A549 (cell line): ENCODE measurements at regions not wholly inside any gene's neighbourhood (a gene's known extent, or its start where the extent isn't known, plus 50 kb on each side); places are given as distances from the start of the nearest gene placed in this dataset.

Source experiments
- ATAC-seq, 2 experiments: fragments of 200-7000 bp in 1 of 2; fragments of >200 bp in 1 of 2; cut with Nextera tagmentation in 1 of 2; cut with Tn5 transposase in 1 of 2; 3 replicates each; pipeline versions ENCODE4 v1.8.0 to v1.9.1; 2018 to 2020; ENCODE audit warnings: mild to moderate bottlenecking in 1 of 2, moderate library complexity in 1 of 2
- CTCF ChIA-PET: fragments of 300-600 bp; sonication (Branson Sonifier 250); formaldehyde crosslinking; extraction: SDS; loops from one replicate; lab custom pipeline; 2021; ENCODE audit warnings: antibody characterized with exemption, inconsistent platforms; lab: Yijun Ruan, JAX
- POLR2A ChIA-PET: fragments of 350-600 bp; formaldehyde crosslinking; extraction: SDS; loops from one replicate; lab custom pipeline; 2021; ENCODE audit warnings: antibody characterized with exemption, inconsistent platforms; lab: Yijun Ruan, JAX
- DNase-seq, 2 experiments: peaks; one replicate each; pipeline versions ENCODE4 v3.0.0 to v3.0.0-alpha.2; 2011 to 2016; ENCODE audit warnings: low read depth in 1 of 2, low spot score in 1 of 2
- FAIRE-seq: peaks from 2 replicates; lab custom pipeline; 2011; peaks lifted over from hg19 to GRCh38; lab: Jason Lieb, UNC
- H3K27ac ChIP-seq, 2 experiments: fragments of >200 bp; sonication (Bioruptor Twin); formaldehyde crosslinking; 3 replicates each; pipeline ENCODE4 v1.5.1; 2016 to 2017
- H3K4me1 ChIP-seq: fragments of >200 bp; sonication (Bioruptor Twin); formaldehyde crosslinking; 3 replicates; pipeline ENCODE4 v1.6.1; 2016
- H3K4me2 ChIP-seq: fragments of >200 bp; sonication (Bioruptor Twin); formaldehyde crosslinking; 3 replicates; pipeline ENCODE4 v1.6.1; 2016
- H3K4me3 ChIP-seq: fragments of >200 bp; sonication (Bioruptor Twin); formaldehyde crosslinking; 3 replicates; pipeline ENCODE4 v1.5.1; 2016
- H3K9me3 ChIP-seq: fragments of >200 bp; sonication (Bioruptor Twin); formaldehyde crosslinking; 3 replicates; pipeline ENCODE4 v1.6.1; 2016
- CHD2 ChIP-seq: fragments of 150-350 bp; IDR thresholded peaks from 2 replicates; pipeline ENCODE4 v1.6.1; 2014; ENCODE audit warnings: low read length; ENCODE audit not compliant: partially characterized antibody
- EHMT2 ChIP-seq: fragments of 200-600 bp; sonication (generic); IDR thresholded peaks from 2 replicates; pipeline ENCODE4 v1.6.1; 2016; ENCODE audit warnings: antibody characterized with exemption, low read depth, mild to moderate bottlenecking, moderate library complexity
- FOSL2 ChIP-seq, 2 experiments: fragments of 450-650 bp in 1 of 2; fragments of >200 bp in 1 of 2; sonication (Bioruptor Twin) in 1 of 2; formaldehyde crosslinking; IDR thresholded peaks; 2 replicates each; pipeline versions ENCODE4 v1.5.0 to v1.6.1; 2016 to 2020; ENCODE audit warnings: mild to moderate bottlenecking in 1 of 2, moderate library complexity in 1 of 2
- GATA3 ChIP-seq: IDR thresholded peaks from 2 replicates; pipeline ENCODE4 v1.6.1; 2012; ENCODE audit warnings: borderline replicate concordance
- HDAC2 ChIP-seq: fragments of 200-600 bp; sonication (generic); IDR thresholded peaks from 2 replicates; pipeline ENCODE4 v1.6.1; 2016
- MAFK ChIP-seq: fragments of 450-650 bp; IDR thresholded peaks from 2 replicates; pipeline ENCODE4 v1.6.1; 2014; ENCODE audit not compliant: partially characterized antibody
- NFE2L2 ChIP-seq: fragments of 150-350 bp; conservative IDR thresholded peaks from 2 replicates; pipeline ENCODE4 v1.6.1; 2014; ENCODE audit warnings: low read length
- PHF8 ChIP-seq: fragments of 200-600 bp; sonication (generic); IDR thresholded peaks from 2 replicates; pipeline ENCODE4 v1.6.1; 2016; ENCODE audit warnings: low read depth, mild to moderate bottlenecking, antibody characterized with exemption, moderate library complexity, borderline replicate concordance
- POLR2A ChIP-seq: IDR thresholded peaks from 2 replicates; pipeline ENCODE4 v1.6.1; 2012; ENCODE audit warnings: mild to moderate bottlenecking, low read length
- POLR2AphosphoS2 ChIP-seq: conservative IDR thresholded peaks from 2 replicates; pipeline ENCODE4 v1.6.1; 2012; ENCODE audit warnings: low read length, improper control_type of control experiment, inconsistent platforms
- RFX5 ChIP-seq: fragments of 450-650 bp; IDR thresholded peaks from 2 replicates; pipeline ENCODE4 v1.7.1; 2014; ENCODE audit warnings: antibody characterized with exemption, mild to moderate bottlenecking, moderate library complexity
- SREBF2 ChIP-seq: fragments of 450-650 bp; IDR thresholded peaks from 2 replicates; pipeline ENCODE4 v1.6.1; 2014; ENCODE audit warnings: mild to moderate bottlenecking, moderate library complexity
- TFCP2L1 ChIP-seq: fragments of 250-450 bp; sonication (Bioruptor Pico); IDR thresholded peaks from 2 replicates; pipeline ENCODE4 v1.5.0; 2021; ENCODE audit warnings: mild to moderate bottlenecking
- ZSCAN20 ChIP-seq: fragments of 250-450 bp; sonication (Bioruptor Pico); IDR thresholded peaks from 2 replicates; pipeline ENCODE4 v1.8.0; 2022; ENCODE audit warnings: mild to moderate bottlenecking, moderate library complexity
- WGBS: methylation state at CpG from one replicate; pipeline ENCODE4 v1.1.6; 2017; ENCODE audit errors: missing lambda C conversion rate; 5-methylcytosine and 5-hydroxymethylcytosine counted together
- TF ChIP-seq, protein P1 (sequence below): IDR thresholded peaks from 2 replicates; pipeline ENCODE4 v1.6.1; 2012; ENCODE audit warnings: low read depth, borderline replicate concordance
- TF ChIP-seq, protein P2 (sequence below): IDR thresholded peaks from 2 replicates; pipeline ENCODE4 v1.6.1; 2012
- TF ChIP-seq, protein P3 (sequence below): fragments of >200 bp; sonication (Bioruptor Twin); formaldehyde crosslinking; IDR thresholded peaks from 3 replicates; pipeline ENCODE4 v1.6.1; 2016
- TF ChIP-seq, protein P4 (sequence below): fragments of 200-600 bp; sonication (generic); IDR thresholded peaks from 2 replicates; pipeline ENCODE4 v1.6.1; 2016; ENCODE audit warnings: antibody characterized with exemption, mild to moderate bottlenecking, moderate library complexity

DNA sequence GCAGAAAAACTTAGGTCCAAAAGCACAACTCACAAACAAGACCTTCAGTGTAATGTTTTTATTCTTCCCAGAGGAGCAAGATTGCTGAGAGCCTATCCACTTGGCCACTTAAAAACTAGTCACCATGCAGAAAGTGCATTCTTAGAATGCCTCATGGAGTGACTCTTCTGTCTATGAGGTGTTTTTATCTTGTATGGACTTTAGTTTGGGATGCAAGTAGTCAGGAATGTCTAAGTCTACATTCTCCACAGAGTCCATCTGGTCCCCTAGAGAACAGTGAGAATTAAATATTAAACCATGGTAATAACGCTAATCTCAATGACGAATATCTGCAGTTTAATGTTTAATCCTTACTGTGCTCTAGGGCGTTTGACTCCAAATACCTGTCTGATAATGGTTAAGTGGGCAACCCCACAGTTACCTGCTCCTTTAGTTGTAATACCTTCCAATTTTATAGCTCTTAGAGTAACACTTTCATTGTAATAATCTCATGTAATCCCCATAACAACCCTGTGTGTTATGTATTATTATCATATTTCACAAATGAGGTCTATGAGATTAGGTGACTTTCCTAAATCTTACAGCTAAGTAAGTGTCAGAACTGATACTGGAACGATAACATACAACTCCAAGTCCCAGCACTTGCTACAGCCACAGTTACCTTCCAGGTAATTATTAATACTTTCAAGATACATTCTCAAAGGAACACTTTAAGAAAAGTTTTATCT, 235.6 kb upstream of the JADE1 start (continued):
- no peak for TF ChIP-seq RFX5
- TF ChIP-seq HDAC2: no peak
- TF ChIP-seq NFE2L2: no peak
- peak; percentile 98 for TF ChIP-seq GATA3
- no peak for TF ChIP-seq PHF8
- TF ChIP-seq, protein P1, sequence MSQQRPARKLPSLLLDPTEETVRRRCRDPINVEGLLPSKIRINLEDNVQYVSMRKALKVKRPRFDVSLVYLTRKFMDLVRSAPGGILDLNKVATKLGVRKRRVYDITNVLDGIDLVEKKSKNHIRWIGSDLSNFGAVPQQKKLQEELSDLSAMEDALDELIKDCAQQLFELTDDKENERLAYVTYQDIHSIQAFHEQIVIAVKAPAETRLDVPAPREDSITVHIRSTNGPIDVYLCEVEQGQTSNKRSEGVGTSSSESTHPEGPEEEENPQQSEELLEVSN: no peak
- TF ChIP-seq, protein P2, sequence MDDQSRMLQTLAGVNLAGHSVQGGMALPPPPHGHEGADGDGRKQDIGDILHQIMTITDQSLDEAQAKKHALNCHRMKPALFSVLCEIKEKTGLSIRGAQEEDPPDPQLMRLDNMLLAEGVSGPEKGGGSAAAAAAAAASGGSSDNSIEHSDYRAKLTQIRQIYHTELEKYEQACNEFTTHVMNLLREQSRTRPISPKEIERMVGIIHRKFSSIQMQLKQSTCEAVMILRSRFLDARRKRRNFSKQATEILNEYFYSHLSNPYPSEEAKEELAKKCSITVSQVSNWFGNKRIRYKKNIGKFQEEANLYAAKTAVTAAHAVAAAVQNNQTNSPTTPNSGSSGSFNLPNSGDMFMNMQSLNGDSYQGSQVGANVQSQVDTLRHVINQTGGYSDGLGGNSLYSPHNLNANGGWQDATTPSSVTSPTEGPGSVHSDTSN: 0 out of 2 replicates have a peak, but pooled peaks have one; percentile 35
- TF ChIP-seq POLR2AphosphoS2: no peak
- peak; percentile 30 for TF ChIP-seq MAFK

DNA sequence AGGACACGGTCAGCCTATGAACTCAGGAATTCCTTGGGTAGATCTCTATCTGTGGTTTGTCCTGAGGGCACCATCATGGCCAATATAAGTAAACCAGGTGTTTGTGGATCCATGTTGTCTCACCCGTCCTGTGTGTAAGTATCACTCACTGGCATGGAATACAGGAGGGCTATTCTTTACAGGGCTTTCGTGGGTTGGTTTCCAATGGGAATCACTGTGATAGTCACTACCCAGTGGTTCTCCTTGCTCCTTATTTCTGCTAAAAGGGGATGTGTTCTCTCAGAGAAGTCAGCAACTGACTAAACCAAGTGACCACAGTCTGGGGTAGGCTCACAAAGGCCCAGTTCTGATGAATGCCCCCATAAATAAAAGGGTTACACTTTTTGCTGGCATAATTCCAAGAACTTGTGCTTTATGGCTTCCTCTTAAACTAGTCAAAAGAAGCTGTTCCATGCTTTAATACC, 236.7 kb upstream of the JADE1 start:
- ChIA-PET POLR2A (interaction anchor here (0.5 to 2.4 kb wide), 4 partner anchors 20 to 791 kb away, joined by 3 to 20 read pairs (median 4); partner anchors contain the start of genes HSPA4L and PGRMC2), CTCF (interaction anchor here (0.6 to 3.6 kb wide), 9 partner anchors 11 to 290 kb away, joined by 3 to 30 read pairs (median 13); partner anchors contain the start of gene JADE1)
- no peak for TF ChIP-seq CHD2
- TF ChIP-seq, protein P3, sequence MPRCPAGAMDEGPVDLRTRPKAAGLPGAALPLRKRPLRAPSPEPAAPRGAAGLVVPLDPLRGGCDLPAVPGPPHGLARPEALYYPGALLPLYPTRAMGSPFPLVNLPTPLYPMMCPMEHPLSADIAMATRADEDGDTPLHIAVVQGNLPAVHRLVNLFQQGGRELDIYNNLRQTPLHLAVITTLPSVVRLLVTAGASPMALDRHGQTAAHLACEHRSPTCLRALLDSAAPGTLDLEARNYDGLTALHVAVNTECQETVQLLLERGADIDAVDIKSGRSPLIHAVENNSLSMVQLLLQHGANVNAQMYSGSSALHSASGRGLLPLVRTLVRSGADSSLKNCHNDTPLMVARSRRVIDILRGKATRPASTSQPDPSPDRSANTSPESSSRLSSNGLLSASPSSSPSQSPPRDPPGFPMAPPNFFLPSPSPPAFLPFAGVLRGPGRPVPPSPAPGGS: no peak
- no peak for TF ChIP-seq GATA3
- TF ChIP-seq PHF8: no peak
- TF ChIP-seq FOSL2 (IDR thresholded peaks at IDR 0.05): no peak
- TF ChIP-seq FOSL2 (CRISPR knock-in tag; IDR thresholded peaks at IDR 0.05): no peak
- TF ChIP-seq, protein P4, sequence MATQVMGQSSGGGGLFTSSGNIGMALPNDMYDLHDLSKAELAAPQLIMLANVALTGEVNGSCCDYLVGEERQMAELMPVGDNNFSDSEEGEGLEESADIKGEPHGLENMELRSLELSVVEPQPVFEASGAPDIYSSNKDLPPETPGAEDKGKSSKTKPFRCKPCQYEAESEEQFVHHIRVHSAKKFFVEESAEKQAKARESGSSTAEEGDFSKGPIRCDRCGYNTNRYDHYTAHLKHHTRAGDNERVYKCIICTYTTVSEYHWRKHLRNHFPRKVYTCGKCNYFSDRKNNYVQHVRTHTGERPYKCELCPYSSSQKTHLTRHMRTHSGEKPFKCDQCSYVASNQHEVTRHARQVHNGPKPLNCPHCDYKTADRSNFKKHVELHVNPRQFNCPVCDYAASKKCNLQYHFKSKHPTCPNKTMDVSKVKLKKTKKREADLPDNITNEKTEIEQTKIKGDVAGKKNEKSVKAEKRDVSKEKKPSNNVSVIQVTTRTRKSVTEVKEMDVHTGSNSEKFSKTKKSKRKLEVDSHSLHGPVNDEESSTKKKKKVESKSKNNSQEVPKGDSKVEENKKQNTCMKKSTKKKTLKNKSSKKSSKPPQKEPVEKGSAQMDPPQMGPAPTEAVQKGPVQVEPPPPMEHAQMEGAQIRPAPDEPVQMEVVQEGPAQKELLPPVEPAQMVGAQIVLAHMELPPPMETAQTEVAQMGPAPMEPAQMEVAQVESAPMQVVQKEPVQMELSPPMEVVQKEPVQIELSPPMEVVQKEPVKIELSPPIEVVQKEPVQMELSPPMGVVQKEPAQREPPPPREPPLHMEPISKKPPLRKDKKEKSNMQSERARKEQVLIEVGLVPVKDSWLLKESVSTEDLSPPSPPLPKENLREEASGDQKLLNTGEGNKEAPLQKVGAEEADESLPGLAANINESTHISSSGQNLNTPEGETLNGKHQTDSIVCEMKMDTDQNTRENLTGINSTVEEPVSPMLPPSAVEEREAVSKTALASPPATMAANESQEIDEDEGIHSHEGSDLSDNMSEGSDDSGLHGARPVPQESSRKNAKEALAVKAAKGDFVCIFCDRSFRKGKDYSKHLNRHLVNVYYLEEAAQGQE: no peak
- TF ChIP-seq TFCP2L1 (CRISPR knock-in tag): no peak
- TF ChIP-seq, protein P1: no peak
- TF ChIP-seq, protein P2: no peak
- no peak for TF ChIP-seq SREBF2
- TF ChIP-seq ZSCAN20 (CRISPR knock-in tag): no peak
- no peak for TF ChIP-seq POLR2A
- TF ChIP-seq EHMT2: no peak
- no peak for DNase-seq
- Histone ChIP-seq H3K27ac (peak overlapping the region; percentile 97 to 98), H3K4me3 (no peak overlapping the region), H3K4me1 (peaks cover 74% of the 10 kb centered on the region), H3K9me3 (0 out of 3 replicates have a peak, but pooled peaks cover 2% of the 10 kb centered on the region), H3K4me2 (peak overlapping the region; percentile 66)
- FAIRE-seq: no peak
- WGBS: 63% methylated on average over 3 of the region's 3 CpGs
- no peak for ATAC-seq
